ENCODE measurements at regions not wholly inside any gene's neighbourhood (a gene's known extent, or its start where the extent isn't known, plus 50 kb on each side); places are given as distances from the start of the nearest gene placed in this dataset.
A peak's percentile ranks its signal among the peaks of the same experiment; 100 is the strongest.

- DNase-seq (ENCODE audit: low spot score in 2 of 2), result no peak
- no peak for TF ChIP-seq CTCF (IDR thresholded peaks at IDR 0.05)
- no peak for TF ChIP-seq POLR2AphosphoS5 (IDR thresholded peaks at IDR 0.05)
- no peak for TF ChIP-seq POLR2A (IDR thresholded peaks at IDR 0.05)
- H3K27me3 ChIP-seq, result no peaks in the 10 kb centered on the region
- intact Hi-C loops (cut with DNase I; ENCODE audit: low total_unique reads), result no loop called here
- H3K36me3 ChIP-seq, result no peaks in the 10 kb centered on the region
- peaks cover 0 to 7% of the 10 kb centered on the region in 2 donors for H3K4me1 ChIP-seq
- no peak overlapping the region for H3K27ac ChIP-seq
- no peaks in the 10 kb centered on the region for H3K9me3 ChIP-seq
- no peak overlapping the region for H3K4me3 ChIP-seq
Observed at GRCh38 chr5:57412680-57413079, 69.9 kb downstream of the ACTBL2 start.

- Histone ChIP-seq H3K4me3 (no peak overlapping the region), H3K27me3 (no peaks in the 10 kb centered on the region), H3K4me1 (peaks cover 0 to 7% of the 10 kb centered on the region in 2 donors), H3K9me3 (no peaks in the 10 kb centered on the region), H3K27ac (peak overlapping the region in 1 of 2 donors; percentile 81), H3K36me3 (no peaks in the 10 kb centered on the region)
- intact Hi-C loops (cut with DNase I; ENCODE audit: low total_unique reads), result no loop called here
- DNase-seq (ENCODE audit: low spot score in 2 of 2), result no peak
- TF ChIP-seq POLR2AphosphoS5 (IDR thresholded peaks at IDR 0.05), result no peak
- no peak for TF ChIP-seq CTCF (IDR thresholded peaks at IDR 0.05)
- TF ChIP-seq POLR2A (IDR thresholded peaks at IDR 0.05), result no peak
Observed at GRCh38 chr5:57411982-57412381, 70.6 kb downstream of the ACTBL2 start.

GRCh38 chr5:57410374-57411320, 72.0 kb downstream of the ACTBL2 start:
- Histone ChIP-seq H3K36me3 (no peaks in the 10 kb centered on the region), H3K4me3 (no peak overlapping the region), H3K9me3 (no peaks in the 10 kb centered on the region), H3K27me3 (no peaks in the 10 kb centered on the region), H3K27ac (peak overlapping the region; percentile 29 to 81), H3K4me1 (peaks cover 0 to 7% of the 10 kb centered on the region in 2 donors)
- no peak for DNase-seq (ENCODE audit: low spot score in 2 of 2)
- intact Hi-C loops (cut with DNase I; ENCODE audit: low total_unique reads), result no loop called here
- no peak for TF ChIP-seq POLR2A (IDR thresholded peaks at IDR 0.05)
- no peak for TF ChIP-seq CTCF (IDR thresholded peaks at IDR 0.05)
- no peak for TF ChIP-seq POLR2AphosphoS5 (IDR thresholded peaks at IDR 0.05)

GRCh38 chr5:57408714-57409113, 73.9 kb downstream of the ACTBL2 start:
- Histone ChIP-seq H3K36me3 (no peaks in the 10 kb centered on the region), H3K4me3 (no peak overlapping the region), H3K9me3 (no peaks in the 10 kb centered on the region), H3K27me3 (no peaks in the 10 kb centered on the region), H3K27ac (peak overlapping the region; percentile 81 to 83), H3K4me1 (peaks cover 0 to 11% of the 10 kb centered on the region in 2 donors)
- DNase-seq (ENCODE audit: low spot score in 2 of 2), result no peak
- TF ChIP-seq CTCF (IDR thresholded peaks at IDR 0.05) (no peak), POLR2A (IDR thresholded peaks at IDR 0.05) (no peak)
- intact Hi-C loops (cut with DNase I; ENCODE audit: low total_unique reads), result no loop called here

GRCh38 chr5:57408285-57408684, 74.3 kb downstream of the ACTBL2 start:
- Histone ChIP-seq H3K4me1 (peaks cover 0 to 11% of the 10 kb centered on the region in 2 donors), H3K9me3 (no peaks in the 10 kb centered on the region)

More at GRCh38 chr5:57408285-57408684, 74.3 kb downstream of the ACTBL2 start:
- Histone ChIP-seq H3K4me3 (no peak overlapping the region), H3K36me3 (no peaks in the 10 kb centered on the region), H3K27ac (peak overlapping the region; percentile 81 to 83), H3K27me3 (no peaks in the 10 kb centered on the region)
- intact Hi-C loops (cut with DNase I; ENCODE audit: low total_unique reads), result no loop called here
- TF ChIP-seq CTCF (IDR thresholded peaks at IDR 0.05) (no peak), POLR2A (IDR thresholded peaks at IDR 0.05) (no peak), POLR2AphosphoS5 (IDR thresholded peaks at IDR 0.05) (no peak)
- DNase-seq (ENCODE audit: low spot score in 2 of 2), result no peak
